Neutrophil (primary cell): ENCODE measurements at regions not wholly inside any gene's neighbourhood (a gene's known extent, or its start where the extent isn't known, plus 50 kb on each side); places are given as distances from the start of the nearest gene placed in this dataset.

Experiments
- H3K27ac ChIP-seq: fragments of 200-600 bp; sonication (generic); 2 replicates; pipeline ENCODE4 v1.5.1; 2016; ENCODE audit warnings: mild to moderate bottlenecking, moderate library complexity
- H3K27me3 ChIP-seq: fragments of 200-600 bp; sonication (generic); 2 replicates; pipeline ENCODE4 v1.6.0; 2016; ENCODE audit warnings: mild to moderate bottlenecking
- H3K36me3 ChIP-seq: fragments of 200-600 bp; sonication (generic); 2 replicates; pipeline ENCODE4 v1.5.1; 2017
- H3K4me1 ChIP-seq, 2 experiments: fragments of 200-600 bp in 1 of 2; sonication (generic) in 1 of 2; 1 replicate in 1 of 2; 2 replicates in 1 of 2; pipeline versions ENCODE4 v1.5.1 to v1.6.1; 2013 to 2016; ENCODE audit warnings: low read depth in 1 of 2, low read length in 1 of 2, mild to moderate bottlenecking in 1 of 2, moderate library complexity in 1 of 2; ENCODE audit not compliant: control insufficient read depth in 1 of 2, insufficient read depth in 1 of 2
- H3K4me3 ChIP-seq, 2 experiments: fragments of 200-600 bp in 1 of 2; sonication (generic) in 1 of 2; 1 replicate in 1 of 2; 2 replicates in 1 of 2; pipeline ENCODE4 v1.5.1; 2013 to 2016; ENCODE audit warnings: low read depth in 1 of 2, low read length in 1 of 2, mild to moderate bottlenecking in 1 of 2, moderate library complexity in 1 of 2
- H3K9me3 ChIP-seq: fragments of 200-600 bp; sonication (generic); 2 replicates; pipeline ENCODE4 v1.5.1; 2016
- TF ChIP-seq, protein P1 (sequence below): fragments of 200-600 bp; sonication (generic); IDR thresholded peaks from 2 replicates; pipeline ENCODE4 v1.5.1; 2016; ENCODE audit warnings: antibody characterized with exemption

DNA sequence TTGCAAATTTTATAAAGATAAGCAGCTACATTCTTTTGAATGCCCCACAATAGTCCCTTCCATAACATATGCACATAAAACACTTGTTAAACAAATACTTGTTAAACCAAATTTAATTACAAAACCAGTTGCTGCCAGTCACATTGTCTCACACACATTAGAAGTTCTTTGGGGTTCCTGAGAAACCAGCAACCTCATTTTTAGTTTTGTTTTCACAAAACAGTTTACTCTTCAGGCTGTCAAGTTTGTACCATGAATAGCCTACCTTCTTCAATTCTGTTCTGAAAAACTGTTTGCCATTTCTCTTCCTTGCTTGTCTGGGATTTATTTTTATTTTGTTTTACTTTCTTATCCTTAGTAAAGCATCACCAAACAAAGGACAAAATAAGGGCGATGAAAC, 176.5 kb upstream of the PHF14 start:
- Histone ChIP-seq H3K4me1 (no peaks in the 10 kb centered on the region), H3K4me3 (no peak overlapping the region), H3K36me3 (no peaks in the 10 kb centered on the region), H3K27ac (no peak overlapping the region), H3K9me3 (no peaks in the 10 kb centered on the region), H3K27me3 (no peaks in the 10 kb centered on the region)
- TF ChIP-seq, protein P1, sequence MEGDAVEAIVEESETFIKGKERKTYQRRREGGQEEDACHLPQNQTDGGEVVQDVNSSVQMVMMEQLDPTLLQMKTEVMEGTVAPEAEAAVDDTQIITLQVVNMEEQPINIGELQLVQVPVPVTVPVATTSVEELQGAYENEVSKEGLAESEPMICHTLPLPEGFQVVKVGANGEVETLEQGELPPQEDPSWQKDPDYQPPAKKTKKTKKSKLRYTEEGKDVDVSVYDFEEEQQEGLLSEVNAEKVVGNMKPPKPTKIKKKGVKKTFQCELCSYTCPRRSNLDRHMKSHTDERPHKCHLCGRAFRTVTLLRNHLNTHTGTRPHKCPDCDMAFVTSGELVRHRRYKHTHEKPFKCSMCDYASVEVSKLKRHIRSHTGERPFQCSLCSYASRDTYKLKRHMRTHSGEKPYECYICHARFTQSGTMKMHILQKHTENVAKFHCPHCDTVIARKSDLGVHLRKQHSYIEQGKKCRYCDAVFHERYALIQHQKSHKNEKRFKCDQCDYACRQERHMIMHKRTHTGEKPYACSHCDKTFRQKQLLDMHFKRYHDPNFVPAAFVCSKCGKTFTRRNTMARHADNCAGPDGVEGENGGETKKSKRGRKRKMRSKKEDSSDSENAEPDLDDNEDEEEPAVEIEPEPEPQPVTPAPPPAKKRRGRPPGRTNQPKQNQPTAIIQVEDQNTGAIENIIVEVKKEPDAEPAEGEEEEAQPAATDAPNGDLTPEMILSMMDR, result no peak

DNA sequence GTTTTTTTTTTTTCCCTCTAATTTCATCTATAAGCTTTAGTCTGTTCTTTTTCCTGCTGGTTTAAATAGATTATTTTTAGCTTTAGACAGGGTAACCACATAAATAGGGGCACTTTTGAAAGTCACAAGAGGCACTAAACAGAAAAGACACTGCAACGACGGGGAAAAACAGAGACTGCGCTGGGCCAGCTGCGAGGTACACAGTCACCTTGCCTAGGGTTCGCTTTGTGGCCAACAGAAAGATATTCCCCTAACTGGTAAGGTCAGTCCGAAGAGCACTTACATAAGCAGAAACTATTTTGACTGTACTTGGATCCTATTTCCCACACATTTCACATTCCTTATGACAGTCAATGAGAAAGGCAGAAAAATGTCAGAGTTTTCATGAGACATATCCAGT, 175.6 kb upstream of the PHF14 start:
- H3K36me3 ChIP-seq, result no peaks in the 10 kb centered on the region
- H3K4me1 ChIP-seq, result no peaks in the 10 kb centered on the region
- H3K9me3 ChIP-seq, result no peaks in the 10 kb centered on the region
- no peak overlapping the region for H3K27ac ChIP-seq
- H3K27me3 ChIP-seq, result no peaks in the 10 kb centered on the region
- H3K4me3 ChIP-seq, result no peak overlapping the region
- TF ChIP-seq, protein P1, result no peak

DNA sequence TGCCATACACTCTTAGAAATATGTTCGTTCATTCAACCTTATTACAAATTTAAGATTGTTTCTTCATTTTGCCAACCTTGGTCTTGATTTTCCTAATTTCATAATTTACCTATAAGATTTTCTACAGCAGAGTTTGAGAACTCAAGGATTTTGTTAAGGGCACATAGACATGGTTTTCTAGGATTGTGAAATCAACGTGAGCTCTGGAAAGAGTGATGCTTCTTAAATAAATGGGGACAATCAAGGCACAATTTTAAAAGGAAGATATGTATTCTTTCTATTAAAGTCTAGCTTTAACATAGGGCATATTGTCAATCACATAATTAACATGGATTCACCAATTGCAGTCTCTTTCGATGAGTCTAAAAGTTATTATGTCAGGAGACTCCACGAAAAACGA, 174.2 kb upstream of the PHF14 start:
- Histone ChIP-seq H3K9me3 (no peaks in the 10 kb centered on the region), H3K4me3 (no peak overlapping the region), H3K27me3 (no peaks in the 10 kb centered on the region), H3K27ac (no peak overlapping the region), H3K4me1 (no peaks in the 10 kb centered on the region), H3K36me3 (no peaks in the 10 kb centered on the region)
- TF ChIP-seq, protein P1, result no peak

DNA sequence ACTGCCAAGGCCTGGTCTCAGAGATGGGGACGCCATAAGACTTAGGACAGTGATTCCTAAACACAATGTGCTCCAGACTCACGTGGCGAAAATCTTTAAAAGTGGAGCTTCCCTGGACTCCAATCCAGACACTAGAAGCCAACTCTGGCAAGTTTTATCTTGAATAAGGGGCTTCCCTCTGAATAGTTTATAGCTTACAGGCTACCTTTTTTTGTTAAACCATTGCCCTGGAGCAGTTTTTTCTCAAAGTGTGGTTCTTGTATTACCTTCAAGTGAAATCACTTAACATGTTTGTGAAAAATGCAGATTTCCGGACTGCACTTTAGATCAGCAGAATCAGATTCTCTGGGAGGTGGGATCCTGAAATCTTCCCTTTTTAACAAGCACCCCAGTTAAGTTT, 171.7 kb upstream of the PHF14 start:
- no peaks in the 10 kb centered on the region for H3K4me1 ChIP-seq
- no peak overlapping the region for H3K27ac ChIP-seq
- no peaks in the 10 kb centered on the region for H3K27me3 ChIP-seq
- TF ChIP-seq, protein P1, result no peak
- no peaks in the 10 kb centered on the region for H3K36me3 ChIP-seq
- H3K9me3 ChIP-seq, result no peaks in the 10 kb centered on the region
- H3K4me3 ChIP-seq, result no peak overlapping the region

DNA sequence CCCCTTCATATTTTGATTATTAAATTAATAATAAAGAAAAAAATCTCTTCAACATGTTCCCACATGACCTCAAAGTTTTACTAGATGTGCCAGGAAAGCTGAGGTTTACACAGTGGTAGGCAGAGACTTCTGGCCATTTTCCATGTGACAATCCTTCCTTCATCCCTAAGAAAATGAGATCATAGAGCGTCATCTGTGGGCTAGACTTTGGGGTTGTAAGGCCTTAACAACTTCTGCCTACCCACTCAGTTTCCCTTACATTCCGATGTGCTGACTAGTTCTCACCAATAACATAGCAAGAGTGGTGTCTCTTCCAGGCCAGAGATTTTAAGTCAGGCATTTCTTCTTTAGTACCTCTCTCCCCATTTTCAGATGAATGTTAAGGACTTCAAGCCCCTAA, 171.1 kb upstream of the PHF14 start:
- Histone ChIP-seq H3K27ac (no peak overlapping the region), H3K27me3 (no peaks in the 10 kb centered on the region), H3K4me3 (no peak overlapping the region), H3K9me3 (no peaks in the 10 kb centered on the region), H3K4me1 (no peaks in the 10 kb centered on the region), H3K36me3 (no peaks in the 10 kb centered on the region)
- TF ChIP-seq, protein P1, result no peak

DNA sequence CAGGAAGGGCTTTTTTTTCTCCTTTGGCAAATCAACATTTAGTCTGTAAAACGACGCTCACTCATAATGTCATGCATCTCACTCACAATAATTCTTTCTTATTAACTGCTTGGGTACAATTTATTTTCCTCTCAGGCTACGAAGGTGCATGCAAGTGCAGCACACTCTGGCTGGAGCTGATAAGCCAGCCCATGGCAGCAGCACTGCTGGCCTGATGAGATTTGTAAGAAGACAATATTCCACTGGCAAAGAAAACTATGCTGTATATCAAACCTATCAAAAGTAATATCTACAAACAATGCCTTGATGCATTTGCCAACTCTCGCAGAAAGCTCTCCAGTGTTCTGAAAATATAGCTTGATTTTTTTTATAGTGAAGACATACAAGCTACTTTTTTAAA, 170.0 kb upstream of the PHF14 start:
- Histone ChIP-seq H3K27ac (no peak overlapping the region), H3K4me1 (no peaks in the 10 kb centered on the region), H3K36me3 (no peaks in the 10 kb centered on the region), H3K27me3 (no peaks in the 10 kb centered on the region), H3K9me3 (no peaks in the 10 kb centered on the region), H3K4me3 (no peak overlapping the region)
- TF ChIP-seq, protein P1, result no peak
